Colonic mucosa (tissue), 4 donors: ENCODE measurements at regions not wholly inside any gene's neighbourhood (a gene's known extent, or its start where the extent isn't known, plus 50 kb on each side); places are given as distances from the start of the nearest gene placed in this dataset.

Experiments
- DNase-seq: peaks from one replicate; pipeline ENCODE4 v3.0.0-alpha.2; 2020
- H3K27ac ChIP-seq: fragments of 200-600 bp; one replicate; pipeline ENCODE4 v1.8.0; 2021
- H3K27me3 ChIP-seq: fragments of 200-600 bp; one replicate; pipeline ENCODE4 v1.8.0; 2021
- H3K36me3 ChIP-seq: fragments of 200-600 bp; one replicate; pipeline ENCODE4 v1.8.0; 2021
- H3K4me1 ChIP-seq: fragments of 200-600 bp; one replicate; pipeline ENCODE4 v1.8.0; 2021; ENCODE audit warnings: mild to moderate bottlenecking
- H3K4me3 ChIP-seq: fragments of 200-600 bp; one replicate; pipeline ENCODE4 v1.8.0; 2021
- H3K9ac ChIP-seq, 2 donors: one replicate each; pipeline ENCODE4 v1.7.0; 2013; ENCODE audit warnings: control low read depth in 2 of 2, low read depth in 2 of 2, low read length in 2 of 2
- H3K9me3 ChIP-seq: fragments of 200-600 bp; one replicate; pipeline ENCODE4 v1.8.0; 2021
- intact Hi-C: fragments of 100-400 bp; cut with DNase I; formaldehyde crosslinking; loops from one replicate; pipeline ENCODE4 v1.14.1; 2022
- TF ChIP-seq, protein P1 (sequence below): fragments of 200-600 bp; IDR thresholded peaks from one replicate; pipeline ENCODE4 v1.8.0; 2022; ENCODE audit warnings: antibody characterized with exemption, mild to moderate bottlenecking
- donor health status: healthy.
- donor health status: DM: no; HTN: no; CAD: no.
- donor health status: DM: no; HTN: no; CAD: no.

DNA sequence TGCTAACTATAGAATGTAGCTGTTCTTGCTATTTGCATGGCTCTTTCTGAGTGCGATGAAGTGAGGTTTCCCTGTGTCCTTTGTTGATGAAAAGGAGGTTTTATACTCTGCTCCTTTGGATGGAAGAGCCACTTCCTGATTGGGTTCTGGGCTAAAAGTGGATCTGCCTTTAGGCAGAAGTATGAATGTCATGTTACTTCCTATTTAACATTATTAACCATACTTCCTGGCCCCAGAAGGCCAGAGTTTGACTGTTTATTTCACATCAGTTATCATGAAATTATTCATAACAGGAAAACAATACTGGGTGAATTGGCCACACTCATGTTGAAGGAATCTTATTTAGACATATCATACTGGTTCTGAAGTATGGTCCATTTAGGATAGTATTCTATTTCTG is 386.2 kb downstream of the PCDH7 start:
- Histone ChIP-seq H3K27ac (no peak overlapping the region), H3K36me3 (no peaks in the 10 kb centered on the region), H3K9me3 (no peaks in the 10 kb centered on the region), H3K4me3 (no peak overlapping the region), H3K27me3 (no peaks in the 10 kb centered on the region), H3K9ac (no peak overlapping the region), H3K4me1 (no peaks in the 10 kb centered on the region)
- DNase-seq = no peak
- TF ChIP-seq, protein P1, sequence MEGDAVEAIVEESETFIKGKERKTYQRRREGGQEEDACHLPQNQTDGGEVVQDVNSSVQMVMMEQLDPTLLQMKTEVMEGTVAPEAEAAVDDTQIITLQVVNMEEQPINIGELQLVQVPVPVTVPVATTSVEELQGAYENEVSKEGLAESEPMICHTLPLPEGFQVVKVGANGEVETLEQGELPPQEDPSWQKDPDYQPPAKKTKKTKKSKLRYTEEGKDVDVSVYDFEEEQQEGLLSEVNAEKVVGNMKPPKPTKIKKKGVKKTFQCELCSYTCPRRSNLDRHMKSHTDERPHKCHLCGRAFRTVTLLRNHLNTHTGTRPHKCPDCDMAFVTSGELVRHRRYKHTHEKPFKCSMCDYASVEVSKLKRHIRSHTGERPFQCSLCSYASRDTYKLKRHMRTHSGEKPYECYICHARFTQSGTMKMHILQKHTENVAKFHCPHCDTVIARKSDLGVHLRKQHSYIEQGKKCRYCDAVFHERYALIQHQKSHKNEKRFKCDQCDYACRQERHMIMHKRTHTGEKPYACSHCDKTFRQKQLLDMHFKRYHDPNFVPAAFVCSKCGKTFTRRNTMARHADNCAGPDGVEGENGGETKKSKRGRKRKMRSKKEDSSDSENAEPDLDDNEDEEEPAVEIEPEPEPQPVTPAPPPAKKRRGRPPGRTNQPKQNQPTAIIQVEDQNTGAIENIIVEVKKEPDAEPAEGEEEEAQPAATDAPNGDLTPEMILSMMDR = no peak
- intact Hi-C loops = no loop called here

DNA sequence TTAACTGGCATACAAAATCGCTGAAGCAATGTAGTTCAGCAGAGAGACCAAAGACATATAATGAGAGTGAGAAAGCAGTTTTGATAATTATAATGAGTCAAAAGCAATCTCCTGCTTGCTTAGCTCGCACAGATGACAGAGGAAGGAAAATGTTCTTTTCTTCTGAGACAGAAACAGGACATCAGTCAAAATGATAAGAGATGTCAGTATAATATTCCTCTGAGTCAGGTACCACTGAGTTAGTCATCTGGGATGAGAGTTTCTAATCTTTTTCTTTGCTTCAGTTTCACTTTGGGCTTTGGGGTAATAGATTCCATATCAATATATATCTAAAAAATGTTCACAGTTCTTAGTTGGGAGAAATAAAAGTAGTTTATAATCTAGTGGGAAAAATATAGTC is 387.2 kb downstream of the PCDH7 start:
- Histone ChIP-seq H3K27ac (no peak overlapping the region), H3K36me3 (no peaks in the 10 kb centered on the region), H3K9ac (no peak overlapping the region), H3K4me3 (no peak overlapping the region), H3K27me3 (no peaks in the 10 kb centered on the region), H3K9me3 (no peaks in the 10 kb centered on the region), H3K4me1 (no peaks in the 10 kb centered on the region)
- intact Hi-C loops = no loop called here
- TF ChIP-seq, protein P1 = no peak
- no peak for DNase-seq

DNA sequence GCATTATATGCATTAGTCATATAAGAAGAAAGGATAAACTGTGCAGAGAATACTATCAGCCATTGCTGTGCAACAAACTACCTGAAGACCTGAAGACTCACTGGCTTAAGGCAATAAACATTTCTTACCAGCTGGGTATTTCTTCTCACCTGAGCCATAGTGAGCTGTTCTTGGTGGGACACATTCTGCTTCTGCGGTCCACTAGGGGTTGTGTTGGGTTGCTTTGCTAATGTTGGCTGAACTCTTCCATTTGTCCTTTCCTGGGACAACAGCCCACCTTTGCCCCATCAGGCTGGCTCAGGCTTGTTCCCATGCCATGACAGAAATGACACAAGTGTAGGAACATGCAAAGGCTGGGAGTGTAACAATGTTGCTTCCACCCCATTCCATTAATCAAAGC is 388.6 kb downstream of the PCDH7 start:
- TF ChIP-seq, protein P1 = no peak
- Histone ChIP-seq H3K36me3 (no peaks in the 10 kb centered on the region), H3K27ac (no peak overlapping the region), H3K9ac (no peak overlapping the region), H3K4me3 (no peak overlapping the region), H3K27me3 (no peaks in the 10 kb centered on the region), H3K4me1 (no peaks in the 10 kb centered on the region), H3K9me3 (no peaks in the 10 kb centered on the region)
- DNase-seq = no peak
- intact Hi-C loops = no loop called here

DNA sequence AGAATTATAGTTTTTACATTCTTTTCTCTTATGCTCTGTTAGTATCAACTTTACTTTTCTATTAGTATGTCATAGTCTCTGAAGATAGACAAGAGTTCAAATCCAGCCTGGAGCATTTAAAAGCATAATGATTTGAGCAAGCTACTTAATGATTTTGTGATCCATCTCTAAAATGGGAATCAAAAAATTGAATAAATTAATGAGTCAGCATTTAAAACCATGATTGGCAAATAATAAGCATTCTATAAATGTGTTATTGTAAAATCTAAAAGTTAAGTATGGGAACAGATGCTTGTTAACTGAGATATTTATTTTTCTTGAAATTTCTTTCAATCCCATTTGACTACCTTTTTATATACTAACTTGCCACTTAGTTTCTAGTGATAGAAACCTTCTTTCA is 391.6 kb downstream of the PCDH7 start:
- no peak for DNase-seq
- H3K36me3 ChIP-seq = no peaks in the 10 kb centered on the region
- intact Hi-C loops = no loop called here
- H3K27me3 ChIP-seq = no peaks in the 10 kb centered on the region
- no peaks in the 10 kb centered on the region for H3K4me1 ChIP-seq
- no peaks in the 10 kb centered on the region for H3K9me3 ChIP-seq
- no peak overlapping the region for H3K9ac ChIP-seq
- no peak overlapping the region for H3K27ac ChIP-seq
- no peak overlapping the region for H3K4me3 ChIP-seq
- TF ChIP-seq, protein P1 = no peak

DNA sequence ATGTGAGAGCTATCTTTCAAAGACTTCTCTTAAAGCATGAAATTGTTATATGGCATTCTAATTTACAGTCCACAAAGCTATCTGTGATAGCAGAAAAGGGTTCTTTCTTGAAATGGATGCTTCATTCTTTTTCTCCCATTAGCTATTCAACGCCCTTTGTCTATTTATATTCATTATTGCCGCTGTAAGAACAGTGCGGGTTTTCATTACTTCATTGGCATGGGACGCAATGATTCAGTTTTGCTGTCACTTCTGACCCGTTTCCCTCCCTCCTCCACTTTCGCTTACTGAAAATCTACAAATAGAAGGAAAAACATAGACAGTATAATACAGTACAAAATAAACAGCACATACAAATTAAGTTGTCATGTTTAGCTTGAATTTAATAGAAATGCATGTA is 394.6 kb downstream of the PCDH7 start:
- intact Hi-C loops = no loop called here
- Histone ChIP-seq H3K27ac (no peak overlapping the region), H3K36me3 (no peaks in the 10 kb centered on the region), H3K9me3 (no peaks in the 10 kb centered on the region), H3K9ac (no peak overlapping the region), H3K4me1 (no peaks in the 10 kb centered on the region), H3K4me3 (no peak overlapping the region), H3K27me3 (no peaks in the 10 kb centered on the region)
- DNase-seq = no peak
- TF ChIP-seq, protein P1 = no peak
